A549 (cell line): ENCODE measurements at regions not wholly inside any gene's neighbourhood (a gene's known extent, or its start where the extent isn't known, plus 50 kb on each side); places are given as distances from the start of the nearest gene placed in this dataset.

Experiments used
- ATAC-seq, 2 experiments: fragments of 200-7000 bp in 1 of 2; fragments of >200 bp in 1 of 2; cut with Nextera tagmentation in 1 of 2; cut with Tn5 transposase in 1 of 2; 3 replicates each; pipeline versions ENCODE4 v1.8.0 to v1.9.1; 2018 to 2020; ENCODE audit warnings: mild to moderate bottlenecking in 1 of 2, moderate library complexity in 1 of 2
- CTCF ChIA-PET: fragments of 300-600 bp; sonication (Branson Sonifier 250); formaldehyde crosslinking; extraction: SDS; loops from one replicate; lab custom pipeline; 2021; ENCODE audit warnings: antibody characterized with exemption, inconsistent platforms; lab: Yijun Ruan, JAX
- POLR2A ChIA-PET: fragments of 350-600 bp; formaldehyde crosslinking; extraction: SDS; loops from one replicate; lab custom pipeline; 2021; ENCODE audit warnings: antibody characterized with exemption, inconsistent platforms; lab: Yijun Ruan, JAX
- DNase-seq, 2 experiments: peaks; one replicate each; pipeline versions ENCODE4 v3.0.0 to v3.0.0-alpha.2; 2011 to 2016; ENCODE audit warnings: low read depth in 1 of 2, low spot score in 1 of 2
- FAIRE-seq: peaks from 2 replicates; lab custom pipeline; 2011; peaks lifted over from hg19 to GRCh38; lab: Jason Lieb, UNC
- H3K27ac ChIP-seq, 2 experiments: fragments of >200 bp; sonication (Bioruptor Twin); formaldehyde crosslinking; 3 replicates each; pipeline ENCODE4 v1.5.1; 2016 to 2017
- H3K4me1 ChIP-seq: fragments of >200 bp; sonication (Bioruptor Twin); formaldehyde crosslinking; 3 replicates; pipeline ENCODE4 v1.6.1; 2016
- H3K4me2 ChIP-seq: fragments of >200 bp; sonication (Bioruptor Twin); formaldehyde crosslinking; 3 replicates; pipeline ENCODE4 v1.6.1; 2016
- H3K4me3 ChIP-seq: fragments of >200 bp; sonication (Bioruptor Twin); formaldehyde crosslinking; 3 replicates; pipeline ENCODE4 v1.5.1; 2016
- H3K9me3 ChIP-seq: fragments of >200 bp; sonication (Bioruptor Twin); formaldehyde crosslinking; 3 replicates; pipeline ENCODE4 v1.6.1; 2016
- BCL3 ChIP-seq: fragments of >200 bp; sonication (Bioruptor Twin); formaldehyde crosslinking; IDR thresholded peaks from 3 replicates; pipeline ENCODE4 v1.6.1; 2016
- CBX8 ChIP-seq: fragments of 200-600 bp; sonication (generic); IDR thresholded peaks from 2 replicates; pipeline ENCODE4 v1.6.1; 2016
- CHD2 ChIP-seq: fragments of 150-350 bp; IDR thresholded peaks from 2 replicates; pipeline ENCODE4 v1.6.1; 2014; ENCODE audit warnings: low read length; ENCODE audit not compliant: partially characterized antibody
- CHD4 ChIP-seq: fragments of 200-600 bp; sonication (generic); IDR thresholded peaks from 2 replicates; pipeline ENCODE4 v1.6.1; 2016; ENCODE audit warnings: antibody characterized with exemption, mild to moderate bottlenecking, borderline replicate concordance
- EHMT2 ChIP-seq: fragments of 200-600 bp; sonication (generic); IDR thresholded peaks from 2 replicates; pipeline ENCODE4 v1.6.1; 2016; ENCODE audit warnings: antibody characterized with exemption, low read depth, mild to moderate bottlenecking, moderate library complexity
- ESRRA ChIP-seq: fragments of 150-350 bp; IDR thresholded peaks from 2 replicates; pipeline ENCODE4 v1.6.1; 2014; ENCODE audit warnings: mild to moderate bottlenecking, low read length, borderline replicate concordance
- FOSL2 ChIP-seq, 2 experiments: fragments of 450-650 bp in 1 of 2; fragments of >200 bp in 1 of 2; sonication (Bioruptor Twin) in 1 of 2; formaldehyde crosslinking; IDR thresholded peaks; 2 replicates each; pipeline versions ENCODE4 v1.5.0 to v1.6.1; 2016 to 2020; ENCODE audit warnings: mild to moderate bottlenecking in 1 of 2, moderate library complexity in 1 of 2
- HDAC2 ChIP-seq: fragments of 200-600 bp; sonication (generic); IDR thresholded peaks from 2 replicates; pipeline ENCODE4 v1.6.1; 2016
- HES2 ChIP-seq: fragments of >200 bp; sonication (Bioruptor Twin); formaldehyde crosslinking; IDR thresholded peaks from 2 replicates; pipeline ENCODE4 v1.6.1; 2016
- HEYL ChIP-seq: fragments of 250-450 bp; sonication (Bioruptor Pico); IDR thresholded peaks from 2 replicates; pipeline ENCODE4 v1.8.0; 2021; ENCODE audit warnings: mild to moderate bottlenecking, moderate library complexity
- HOXB13 ChIP-seq: fragments of 250-450 bp; sonication (Bioruptor Pico); IDR thresholded peaks from 2 replicates; pipeline ENCODE4 v1.5.0; 2020; ENCODE audit warnings: low read depth, mild to moderate bottlenecking, moderate library complexity
- JUN ChIP-seq, 2 experiments: fragments of >200 bp; sonication (Bioruptor Twin); formaldehyde crosslinking; IDR thresholded peaks; 2 replicates in 1 of 2; 3 replicates in 1 of 2; pipeline ENCODE4 v1.6.1; 2016 to 2017
- JUNB ChIP-seq: fragments of >200 bp; sonication (Bioruptor Twin); formaldehyde crosslinking; IDR thresholded peaks from 2 replicates; pipeline ENCODE4 v1.6.1; 2016
- MAZ ChIP-seq: fragments of 150-350 bp; IDR thresholded peaks from 2 replicates; pipeline ENCODE4 v1.6.1; 2014; ENCODE audit warnings: antibody characterized with exemption, low read depth, low read length, borderline replicate concordance
- PBX3 ChIP-seq: IDR thresholded peaks from 2 replicates; pipeline ENCODE4 v1.6.1; 2012
- POLR2A ChIP-seq: IDR thresholded peaks from 2 replicates; pipeline ENCODE4 v1.6.1; 2012; ENCODE audit warnings: mild to moderate bottlenecking, low read length
- RARB ChIP-seq: fragments of 250-450 bp; sonication (Bioruptor Pico); IDR thresholded peaks from 2 replicates; pipeline ENCODE4 v1.8.0; 2021; ENCODE audit warnings: mild to moderate bottlenecking, moderate library complexity
- RCOR1 ChIP-seq: fragments of 150-350 bp; IDR thresholded peaks from 2 replicates; pipeline ENCODE4 v1.6.1; 2014; ENCODE audit warnings: antibody characterized with exemption, low read length, low read depth
- REST ChIP-seq: fragments of 200-600 bp; sonication (generic); IDR thresholded peaks from 2 replicates; pipeline ENCODE4 v1.6.1; 2016; ENCODE audit warnings: antibody characterized with exemption, mild to moderate bottlenecking, moderate library complexity
- SMC3 ChIP-seq: fragments of >200 bp; sonication (Bioruptor Twin); formaldehyde crosslinking; IDR thresholded peaks from 3 replicates; pipeline ENCODE4 v1.6.1; 2018; ENCODE audit warnings: inconsistent platforms
- SREBF2 ChIP-seq: fragments of 450-650 bp; IDR thresholded peaks from 2 replicates; pipeline ENCODE4 v1.6.1; 2014; ENCODE audit warnings: mild to moderate bottlenecking, moderate library complexity
- TFCP2L1 ChIP-seq: fragments of 250-450 bp; sonication (Bioruptor Pico); IDR thresholded peaks from 2 replicates; pipeline ENCODE4 v1.5.0; 2021; ENCODE audit warnings: mild to moderate bottlenecking
- ZNF302 ChIP-seq: fragments of 250-450 bp; sonication (Bioruptor Pico); IDR thresholded peaks from 2 replicates; pipeline ENCODE4 v1.9.0; 2021; ENCODE audit warnings: inconsistent platforms, mild to moderate bottlenecking, moderate library complexity
- WGBS: methylation state at CpG from one replicate; pipeline ENCODE4 v1.1.6; 2017; ENCODE audit errors: missing lambda C conversion rate; 5-methylcytosine and 5-hydroxymethylcytosine counted together
- TF ChIP-seq, protein P1 (sequence below): fragments of 450-650 bp; IDR thresholded peaks from 2 replicates; pipeline ENCODE4 v1.6.1; 2014; ENCODE audit warnings: antibody characterized with exemption
- TF ChIP-seq, protein P2 (sequence below): IDR thresholded peaks from 2 replicates; pipeline ENCODE4 v1.6.1; 2012

- ATAC-seq: no peak
- FAIRE-seq: no peak
- WGBS: 23% methylated on average over 3 of the region's 3 CpGs
- no peak for DNase-seq
- Histone ChIP-seq H3K9me3 (no peaks in the 10 kb centered on the region), H3K4me3 (no peak overlapping the region), H3K27ac (no peak overlapping the region), H3K4me2 (no peak overlapping the region), H3K4me1 (no peaks in the 10 kb centered on the region)
- CTCF ChIA-PET: no interaction called here
- TF ChIP-seq ESRRA: no peak
- no peak for TF ChIP-seq TFCP2L1
- no peak for TF ChIP-seq EHMT2
- no peak for TF ChIP-seq JUNB
- TF ChIP-seq BCL3: no peak
- TF ChIP-seq HES2: no peak
- TF ChIP-seq HOXB13 (CRISPR knock-in tag): no peak
- no peak for TF ChIP-seq HDAC2
- TF ChIP-seq, protein P1, sequence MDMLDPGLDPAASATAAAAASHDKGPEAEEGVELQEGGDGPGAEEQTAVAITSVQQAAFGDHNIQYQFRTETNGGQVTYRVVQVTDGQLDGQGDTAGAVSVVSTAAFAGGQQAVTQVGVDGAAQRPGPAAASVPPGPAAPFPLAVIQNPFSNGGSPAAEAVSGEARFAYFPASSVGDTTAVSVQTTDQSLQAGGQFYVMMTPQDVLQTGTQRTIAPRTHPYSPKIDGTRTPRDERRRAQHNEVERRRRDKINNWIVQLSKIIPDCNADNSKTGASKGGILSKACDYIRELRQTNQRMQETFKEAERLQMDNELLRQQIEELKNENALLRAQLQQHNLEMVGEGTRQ: no peak
- POLR2A ChIA-PET: no interaction called here
Measured at GRCh38 chr12:76962099-76962498, 83.3 kb upstream of the CSRP2 start.

- Histone ChIP-seq H3K4me2 (no peak overlapping the region), H3K4me3 (no peak overlapping the region), H3K9me3 (no peaks in the 10 kb centered on the region), H3K4me1 (no peaks in the 10 kb centered on the region), H3K27ac (no peak overlapping the region)
- FAIRE-seq (no peak), DNase-seq (no peak), ATAC-seq (no peak)
- POLR2A ChIA-PET: no interaction called here
- CTCF ChIA-PET: no interaction called here
- TF ChIP-seq HES2 (no peak), CBX8 (no peak), JUN (IDR thresholded peaks at IDR 0.05) (no peak), REST (no peak), RARB (CRISPR knock-in tag) (no peak), CHD4 (no peak), MAZ (no peak), SREBF2 (no peak), HEYL (CRISPR knock-in tag) (no peak), RCOR1 (no peak), CHD2 (no peak), POLR2A (no peak), ZNF302 (no peak), HDAC2 (no peak), FOSL2 (IDR thresholded peaks at IDR 0.05) (no peak), FOSL2 (CRISPR knock-in tag; IDR thresholded peaks at IDR 0.05) (no peak), SMC3 (no peak), PBX3 (no peak), EHMT2 (no peak)
- TF ChIP-seq, protein P2, sequence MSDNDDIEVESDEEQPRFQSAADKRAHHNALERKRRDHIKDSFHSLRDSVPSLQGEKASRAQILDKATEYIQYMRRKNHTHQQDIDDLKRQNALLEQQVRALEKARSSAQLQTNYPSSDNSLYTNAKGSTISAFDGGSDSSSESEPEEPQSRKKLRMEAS: no peak
Measured at GRCh38 chr12:76957301-76957700, 78.5 kb upstream of the CSRP2 start.
